Heart right ventricle (tissue), 16 donors: ENCODE measurements at regions not wholly inside any gene's neighbourhood (a gene's known extent, or its start where the extent isn't known, plus 50 kb on each side); places are given as distances from the start of the nearest gene placed in this dataset.

Experiments used
- ATAC-seq, 8 donors: fragments of 200-7000 bp; cut with Tn5 transposase; one replicate each; pipeline ENCODE4 v1.9.1; 2020; ENCODE audit warnings: mild to moderate bottlenecking in 8 of 8, moderate library complexity in 8 of 8, moderate number of reproducible peaks in 1 of 8
- DNase-seq, 2 donors: peaks; one replicate each; pipeline ENCODE4 v3.0.0-alpha.2; 2020
- H3K27ac ChIP-seq, 10 donors: fragments of 200-600 bp; sonication (generic) in 2 of 10; one replicate each; pipeline versions ENCODE4 v1.5.0 to v1.8.0; 2020 to 2022; ENCODE audit warnings: mild to moderate bottlenecking in 3 of 10
- H3K27me3 ChIP-seq, 7 donors: fragments of 200-600 bp; one replicate each; pipeline ENCODE4 v1.8.0; 2021 to 2022; ENCODE audit warnings: mild to moderate bottlenecking in 2 of 7
- H3K36me3 ChIP-seq, 9 donors: fragments of 200-600 bp; sonication (generic) in 1 of 9; one replicate each; pipeline versions ENCODE4 v1.5.0 to v1.8.0; 2020 to 2022; ENCODE audit warnings: mild to moderate bottlenecking in 2 of 9
- H3K4me1 ChIP-seq, 9 donors: fragments of 200-600 bp; sonication (generic) in 1 of 9; one replicate each; pipeline versions ENCODE4 v1.5.0 to v1.8.0; 2020 to 2022; ENCODE audit warnings: mild to moderate bottlenecking in 4 of 9
- H3K4me3 ChIP-seq, 10 donors: fragments of 200-600 bp; sonication (generic) in 2 of 10; one replicate each; pipeline versions ENCODE4 v1.5.0 to v1.8.0; 2020 to 2022; ENCODE audit warnings: mild to moderate bottlenecking in 7 of 10, moderate library complexity in 2 of 10
- H3K9me3 ChIP-seq, 11 donors: fragments of 200-600 bp in 10 of 11; sonication (generic) in 2 of 11; one replicate each; pipeline versions ENCODE4 v1.5.0 to v1.8.0; 2013 to 2022; ENCODE audit warnings: mild to moderate bottlenecking in 2 of 11, control low read depth in 1 of 11, moderate library complexity in 1 of 11
- CTCF ChIP-seq, 9 donors: fragments of 200-600 bp; sonication (generic) in 2 of 9; IDR thresholded peaks; one replicate each; pipeline versions ENCODE4 v1.5.0 to v1.8.0; 2021 to 2022; ENCODE audit warnings: antibody characterized with exemption in 9 of 9, mild to moderate bottlenecking in 5 of 9, moderate library complexity in 1 of 9
- WGBS, 2 donors: extraction: QIAGEN DNeasy Blood & Tissue Kit; methylation state at CpG; one replicate each; pipeline ENCODE4 v1.1.7; 2013; ENCODE audit warnings: inconsistent platforms in 1 of 2; 5-methylcytosine and 5-hydroxymethylcytosine counted together
- intact Hi-C, 10 donors: fragments of 100-400 bp; cut with DNase I; formaldehyde crosslinking; loops; one replicate each; pipeline versions ENCODE4 v1.11.1 to v1.14.2; 2022
- donor health status: Arrhythmogenic right ventricular cardiomyopathy.
- donor health status: ischemic (EF 13 %, LVEDD 7.1; RV severe dilation, severe dysfunction).
- donor health status: healthy with polysubstance abuse.
- donor health status: DM: no; HTN: yes; CAD: no.
- donor health status: DM: no; HTN: no; CAD: no.
- donor health status: ischemic (EF 25% LVEDD 6.9; RV normal size, moderate dysfunction).
- donor health status: ischemic (EF 25% LVEDD 5.7; RV mildly dilated, moderate dysfunction).
- donor health status: healthy.
- donor health status: DM: yes; HTN: yes; CAD: no.
- donor health status: Ischemic cardiomyopathy.
- donor health status: ischemic (EF 35%, LVEDD 5.7; RV mildly dilated, moderate dysfunction).
- donor health status: nonischemic (EF 11% LVEDD 7.7; RV severe dilation, severe dysfunction).
- donor health status: DM: yes; HTN: yes; CAD: no.
- donor health status: PGD.
- donor health status: ischemic (EF 29% LVEDD 5.4; RV normal size, mild dysfunction).
- donor health status: nonischemic (EF 23%, LVEDD 6.1; RV moderate dilation, normal function).

GRCh38 chr4:166460769-166461550 lies 587.9 kb downstream of the TLL1 start:
- H3K4me1 ChIP-seq, result no peaks in the 10 kb centered on the region
- H3K27ac ChIP-seq, result no peak overlapping the region
- no peaks in the 10 kb centered on the region for H3K36me3 ChIP-seq
- no peak for ATAC-seq
- WGBS, 2 donors, result 71 to 72% methylated on average over 3 of the region's 3 CpGs
- no peak overlapping the region for H3K4me3 ChIP-seq
- peaks cover 0 to 3% (median 0%) of the 10 kb centered on the region in 11 donors for H3K9me3 ChIP-seq
- intact Hi-C loops, result no loop called here
- no peak for TF ChIP-seq CTCF (IDR thresholded peaks at IDR 0.05)
- no peaks in the 10 kb centered on the region for H3K27me3 ChIP-seq
- DNase-seq, result no peak

GRCh38 chr4:166481055-166481454 lies 608.0 kb downstream of the TLL1 start:
- intact Hi-C loops, result no loop called here
- no peaks in the 10 kb centered on the region for H3K4me1 ChIP-seq
- H3K36me3 ChIP-seq, result no peaks in the 10 kb centered on the region
- no peak overlapping the region for H3K4me3 ChIP-seq
- no peak for DNase-seq
- WGBS, 2 donors, result 51 to 61% methylated on average over 2 of the region's 2 CpGs
- ATAC-seq, result no peak
- no peak for TF ChIP-seq CTCF (IDR thresholded peaks at IDR 0.05)
- H3K27ac ChIP-seq, result no peak overlapping the region
- no peaks in the 10 kb centered on the region for H3K27me3 ChIP-seq
- H3K9me3 ChIP-seq, result peaks cover 0 to 14% (median 0%) of the 10 kb centered on the region in 11 donors

- Histone ChIP-seq H3K4me3 (no peak overlapping the region), H3K27me3 (no peaks in the 10 kb centered on the region), H3K27ac (no peak overlapping the region), H3K4me1 (no peaks in the 10 kb centered on the region), H3K9me3 (peaks cover 0 to 14% (median 0%) of the 10 kb centered on the region in 11 donors), H3K36me3 (no peaks in the 10 kb centered on the region)
- intact Hi-C loops, result no loop called here
- DNase-seq, result no peak
- no peak for ATAC-seq
- no peak for TF ChIP-seq CTCF (IDR thresholded peaks at IDR 0.05)
These were observed 608.7 kb downstream of the TLL1 start for GRCh38 chr4:166481739-166482138.

- no peak for TF ChIP-seq CTCF (IDR thresholded peaks at IDR 0.05)
- WGBS, 2 donors, result 57% methylated on average over 1 of the region's 1 CpG
These were observed 609.7 kb downstream of the TLL1 start for GRCh38 chr4:166482758-166483157.

More at GRCh38 chr4:166482758-166483157, 609.7 kb downstream of the TLL1 start:
- DNase-seq, result no peak
- Histone ChIP-seq H3K27me3 (no peaks in the 10 kb centered on the region), H3K9me3 (peaks cover 0 to 10% (median 0%) of the 10 kb centered on the region in 11 donors), H3K4me1 (no peaks in the 10 kb centered on the region), H3K27ac (no peak overlapping the region), H3K4me3 (no peak overlapping the region), H3K36me3 (no peaks in the 10 kb centered on the region)
- intact Hi-C loops, result no loop called here
- no peak for ATAC-seq
